NAMALWA (cell line): ENCODE measurements at regions not wholly inside any gene's neighbourhood (a gene's known extent, or its start where the extent isn't known, plus 50 kb on each side); places are given as distances from the start of the nearest gene placed in this dataset.
"Not testable (repeated sequence)": the region's sequence is repeated elsewhere in the genome, so short reads cannot be mapped to it uniquely, and the experiment has no call there.

Source experiments
- DNase-seq: peaks from one replicate; pipeline ENCODE4 v3.0.0-alpha.2; 2015; ENCODE audit warnings: low spot score

DNA sequence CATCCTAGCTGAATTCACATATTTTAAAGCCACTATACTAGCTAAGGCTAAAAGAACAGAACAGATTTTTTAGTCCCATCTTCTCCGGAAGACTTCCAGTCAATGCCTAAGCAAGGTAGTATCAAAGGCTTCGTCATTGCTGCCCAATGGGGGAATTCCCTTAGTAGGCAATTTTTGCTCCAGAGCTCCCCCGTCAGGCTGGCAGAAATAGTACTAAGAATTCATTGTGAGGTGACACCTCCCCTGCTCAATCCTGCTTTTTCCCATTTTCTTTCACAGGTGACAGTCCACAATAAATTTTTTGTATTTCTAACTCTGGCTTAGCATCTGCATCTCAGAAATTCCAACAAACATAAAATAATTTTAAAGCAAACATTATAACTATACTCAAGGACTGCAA, 52.8 kb upstream of the SRSF6 start:
- peak; percentile 34 for DNase-seq

DNA sequence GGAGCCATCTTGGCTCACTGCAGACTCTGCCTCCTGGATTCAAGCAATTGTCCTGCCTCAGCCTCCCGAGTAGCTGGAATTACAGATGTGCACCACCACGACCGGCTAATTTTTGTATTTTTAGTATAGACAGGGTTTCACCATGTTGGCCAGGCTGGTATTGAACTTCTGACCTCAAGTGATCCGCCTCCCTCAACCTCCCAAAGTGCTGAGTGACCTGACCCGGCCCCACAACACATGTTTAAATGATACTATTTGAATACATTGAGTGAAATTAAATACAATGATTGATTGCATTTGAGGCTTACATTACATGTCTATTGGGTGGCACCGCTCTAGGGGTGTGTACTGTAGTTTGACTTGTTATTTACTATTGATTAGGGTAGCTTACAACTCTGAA, 56.8 kb upstream of the SRSF6 start:
- DNase-seq: not testable (repeated sequence)

DNA sequence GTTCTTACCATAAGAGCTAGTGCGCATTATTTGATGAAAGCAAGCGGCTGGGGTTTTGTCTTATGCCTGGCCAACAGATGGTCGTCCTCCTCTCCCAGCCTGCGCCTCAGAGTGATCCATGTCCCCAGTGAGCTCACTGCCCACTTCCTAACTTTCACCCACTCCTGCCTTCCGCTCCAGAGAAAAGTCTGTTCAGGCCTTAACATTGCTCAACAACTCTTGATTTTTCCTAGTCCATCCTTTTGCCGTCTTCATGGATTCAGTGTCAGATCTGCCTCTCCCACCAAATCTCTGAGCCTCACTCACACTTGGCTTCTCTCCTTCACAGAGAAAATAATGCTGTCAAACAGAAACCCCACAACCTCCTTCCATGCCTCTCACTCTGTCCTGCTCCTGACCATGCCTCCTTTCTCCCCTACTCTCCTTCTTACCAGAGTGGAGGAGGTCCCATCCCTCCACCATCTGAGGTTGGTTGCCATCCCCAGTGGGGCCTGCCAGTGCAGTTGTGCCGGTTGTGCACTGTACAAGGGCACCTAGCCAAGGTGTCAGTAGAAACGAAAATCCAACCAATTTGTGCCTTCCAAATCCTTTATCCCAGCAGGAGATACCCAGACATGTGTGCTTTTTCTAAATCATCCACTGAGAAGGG, 58.9 kb upstream of the SRSF6 start:
- DNase-seq: no peak

DNA sequence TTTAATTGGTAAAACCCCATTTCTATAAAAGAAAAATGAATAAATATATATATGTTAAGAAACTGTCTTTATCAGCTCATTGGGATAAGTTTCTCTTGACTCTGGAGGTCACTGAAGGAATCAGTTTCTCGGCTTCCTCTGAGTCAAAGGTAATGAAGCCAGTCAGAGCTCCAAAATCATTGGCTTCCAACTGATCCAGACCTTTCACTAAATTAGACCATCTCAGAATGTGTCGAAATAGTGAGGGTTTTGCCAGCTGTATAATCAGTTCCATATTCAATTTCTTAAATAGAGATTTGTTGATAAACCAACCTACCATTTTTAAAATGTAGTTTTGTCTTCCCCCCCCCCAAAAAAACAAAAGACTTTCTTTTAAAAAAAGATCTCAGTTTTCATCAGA, 60.5 kb upstream of the SRSF6 start:
- no peak for DNase-seq

DNA sequence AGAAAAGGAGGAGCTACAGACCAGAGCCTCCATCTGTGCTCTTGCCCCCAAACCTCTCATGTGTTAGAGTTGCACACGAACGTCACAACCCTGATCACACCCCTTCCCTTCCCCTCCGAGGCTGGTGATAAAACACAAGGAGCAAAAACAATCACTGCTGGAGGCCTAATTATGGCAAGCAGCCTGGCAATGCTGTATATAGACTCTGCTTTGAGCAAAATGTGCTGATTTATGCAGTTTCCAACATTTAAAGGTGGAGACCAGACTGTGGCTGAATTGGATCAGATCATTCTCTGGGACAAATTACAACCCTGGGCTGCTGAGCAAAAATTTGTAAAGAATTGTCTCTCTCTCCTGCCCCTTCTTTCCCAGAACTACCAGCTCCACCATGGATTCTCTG, 64.6 kb upstream of the SRSF6 start:
- DNase-seq: no peak

DNA sequence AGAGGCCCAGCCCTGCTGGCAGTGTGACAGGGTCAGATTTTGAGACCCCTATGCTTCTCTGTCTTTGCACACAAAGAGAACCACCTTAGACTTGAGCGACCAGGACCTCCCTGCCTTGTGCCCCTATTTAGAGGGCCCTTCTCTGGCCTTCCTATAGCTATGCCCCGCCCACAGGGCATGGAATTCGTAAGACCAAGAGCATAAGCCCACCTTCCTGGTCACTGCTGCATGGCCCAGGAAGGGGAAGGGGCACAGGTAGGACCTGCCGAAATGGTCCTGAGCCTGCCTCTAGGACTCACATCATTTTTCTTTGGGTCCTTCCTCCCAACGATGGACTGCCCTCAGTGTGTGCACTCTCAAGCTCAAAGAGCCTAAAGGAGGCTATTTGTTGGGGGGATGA, 65.1 kb upstream of the SRSF6 start:
- DNase-seq: no peak

DNA sequence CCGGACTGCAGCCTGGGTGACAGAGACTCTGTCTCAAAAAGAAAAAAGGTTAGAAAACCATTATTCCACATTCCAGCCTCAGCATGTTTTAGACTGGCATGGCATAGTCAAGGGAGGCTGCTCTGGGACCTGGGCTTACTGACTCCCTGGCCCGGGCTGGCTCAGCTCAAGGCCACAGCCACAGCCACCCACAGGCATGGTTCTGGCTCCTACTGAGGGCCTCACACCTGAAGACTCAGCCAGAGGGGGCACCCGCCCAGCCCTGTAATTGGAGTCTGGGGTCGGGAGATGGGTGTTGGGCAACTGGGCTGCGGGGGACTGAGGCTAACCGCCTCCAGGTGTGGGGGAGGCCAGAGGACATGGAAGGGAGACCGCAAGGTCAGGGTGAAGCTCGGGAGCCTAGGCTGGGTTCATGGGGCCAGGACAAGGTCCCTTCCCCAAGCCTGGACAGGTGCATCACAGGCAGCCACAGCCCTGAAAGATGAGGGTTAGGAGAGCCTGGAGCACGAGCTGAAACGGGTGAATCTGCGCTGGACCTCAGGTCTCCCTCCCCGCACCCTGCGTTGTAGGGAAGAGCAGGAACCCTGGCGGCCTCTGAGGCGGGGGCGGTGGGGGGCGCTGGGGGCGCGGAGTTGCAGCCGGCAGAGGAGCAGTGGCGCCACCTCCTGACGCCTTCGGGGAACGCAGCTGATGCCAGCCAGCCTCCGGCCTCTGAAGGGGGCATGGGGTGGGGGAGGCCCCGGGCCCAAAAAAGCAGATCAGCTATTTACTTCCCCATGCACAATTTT, 67.7 kb upstream of the SRSF6 start:
- no peak for DNase-seq

DNA sequence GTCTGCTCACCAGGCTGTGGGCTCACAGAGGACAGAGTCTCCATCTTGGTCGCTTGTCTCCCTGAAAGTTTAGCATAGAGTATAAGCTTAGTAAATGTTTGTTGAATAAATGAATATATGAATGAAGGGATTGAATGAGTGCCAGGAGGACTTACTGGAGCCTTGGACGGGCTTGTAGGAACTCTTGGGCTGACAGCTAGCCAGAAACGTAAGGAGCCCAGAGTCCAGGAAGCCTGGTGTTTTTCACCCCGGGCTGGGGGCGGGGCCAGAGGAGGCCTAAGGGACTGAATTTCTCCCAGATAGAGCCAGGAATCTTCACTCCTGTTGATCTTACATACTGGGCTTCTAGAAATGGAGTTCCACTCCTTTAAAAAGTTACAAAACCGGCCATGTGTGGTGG, 68.5 kb upstream of the SRSF6 start:
- DNase-seq: no peak

DNA sequence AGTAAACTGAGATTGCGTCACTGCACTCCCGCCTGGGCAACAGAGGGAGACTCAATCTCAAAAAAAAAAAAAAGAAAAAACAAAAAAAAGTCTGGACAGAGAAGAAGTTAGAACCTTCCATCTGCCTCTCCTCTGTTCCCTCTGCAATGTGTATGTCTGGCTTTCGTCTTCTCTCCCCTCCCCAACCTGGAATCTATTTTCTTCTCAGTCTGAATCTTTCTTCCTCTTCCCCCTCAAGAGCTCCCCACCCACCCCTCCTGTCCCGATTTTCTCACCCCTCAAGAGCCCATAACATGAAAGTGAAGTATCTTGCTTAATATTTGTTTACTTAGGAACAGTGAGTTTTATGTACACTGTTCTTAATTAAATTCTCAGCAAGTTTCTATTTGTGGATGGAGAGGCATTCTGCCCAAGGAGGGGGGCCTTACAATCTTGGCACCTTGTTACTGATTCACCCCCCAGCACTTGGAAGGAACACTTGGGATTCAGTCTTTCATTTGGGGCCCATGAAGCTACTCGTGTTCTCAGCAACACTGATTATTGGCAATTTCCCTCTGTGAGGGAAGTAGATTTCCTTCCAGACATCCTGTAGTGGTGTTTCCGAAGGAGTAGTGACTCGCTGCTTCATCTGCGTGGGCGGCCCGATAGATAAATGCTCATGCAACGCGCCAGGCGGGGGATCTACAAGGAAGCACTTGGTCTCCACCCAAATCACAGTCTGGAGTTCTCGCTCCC, 69.3 kb upstream of the SRSF6 start:
- DNase-seq: no peak

DNA sequence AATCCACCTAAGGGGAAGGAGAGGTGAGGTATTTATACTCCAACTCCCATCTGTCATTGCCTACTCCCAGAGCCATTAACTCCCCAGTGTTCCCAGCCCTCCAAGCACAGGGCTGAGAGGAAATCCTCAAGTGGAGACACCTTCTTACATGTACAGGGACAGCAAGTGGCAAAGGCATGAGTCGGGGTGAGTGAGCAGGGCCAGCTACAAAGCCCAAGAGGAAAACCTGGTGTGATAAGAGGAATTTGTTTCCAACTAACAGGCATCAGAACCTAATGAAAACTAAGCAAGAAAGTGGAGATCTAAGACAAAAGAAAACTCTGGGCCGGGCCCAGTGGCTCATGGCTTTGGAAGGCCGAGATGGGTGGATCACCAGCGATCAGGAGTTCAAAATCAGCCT, 70.0 kb upstream of the SRSF6 start:
- DNase-seq: no peak

DNA sequence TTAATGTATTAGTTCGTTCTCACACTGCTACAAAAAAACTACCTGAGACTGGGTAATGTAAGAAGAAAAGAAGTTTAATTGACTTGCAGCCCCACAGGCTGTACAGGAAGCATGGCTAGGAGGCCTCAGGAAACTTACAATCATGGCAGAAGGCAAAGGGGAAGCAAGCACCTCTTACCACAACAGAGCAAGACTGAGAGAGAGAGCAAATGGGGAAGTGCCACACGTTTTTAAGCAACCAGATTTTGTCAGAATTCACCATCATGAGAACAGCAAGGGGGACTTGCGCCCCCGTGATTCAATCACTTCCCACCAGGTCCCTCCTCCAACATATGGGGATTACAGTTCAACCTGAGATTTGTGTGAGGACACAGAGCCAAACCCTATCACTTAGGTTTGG, 70.8 kb upstream of the SRSF6 start:
- no peak for DNase-seq

DNA sequence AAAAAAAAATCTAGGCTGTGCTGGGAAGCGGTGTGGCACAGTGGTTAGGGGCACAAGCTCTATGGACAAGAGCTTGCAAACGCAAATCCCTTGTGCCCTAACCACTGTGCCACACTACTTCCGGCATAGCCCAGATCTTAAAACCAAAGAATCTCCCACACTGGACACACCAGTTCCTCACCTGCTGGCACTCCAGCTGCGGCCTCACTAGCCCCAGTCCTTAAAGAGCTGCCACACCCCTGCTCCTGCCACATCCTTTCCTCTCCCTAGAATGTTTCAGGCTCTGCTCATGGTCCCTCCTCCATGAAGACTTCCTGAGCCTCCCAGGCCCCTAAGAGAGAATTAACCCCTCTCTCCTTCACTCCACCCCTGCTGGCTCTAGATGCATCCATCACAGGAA, 71.8 kb upstream of the SRSF6 start:
- DNase-seq: no peak

DNA sequence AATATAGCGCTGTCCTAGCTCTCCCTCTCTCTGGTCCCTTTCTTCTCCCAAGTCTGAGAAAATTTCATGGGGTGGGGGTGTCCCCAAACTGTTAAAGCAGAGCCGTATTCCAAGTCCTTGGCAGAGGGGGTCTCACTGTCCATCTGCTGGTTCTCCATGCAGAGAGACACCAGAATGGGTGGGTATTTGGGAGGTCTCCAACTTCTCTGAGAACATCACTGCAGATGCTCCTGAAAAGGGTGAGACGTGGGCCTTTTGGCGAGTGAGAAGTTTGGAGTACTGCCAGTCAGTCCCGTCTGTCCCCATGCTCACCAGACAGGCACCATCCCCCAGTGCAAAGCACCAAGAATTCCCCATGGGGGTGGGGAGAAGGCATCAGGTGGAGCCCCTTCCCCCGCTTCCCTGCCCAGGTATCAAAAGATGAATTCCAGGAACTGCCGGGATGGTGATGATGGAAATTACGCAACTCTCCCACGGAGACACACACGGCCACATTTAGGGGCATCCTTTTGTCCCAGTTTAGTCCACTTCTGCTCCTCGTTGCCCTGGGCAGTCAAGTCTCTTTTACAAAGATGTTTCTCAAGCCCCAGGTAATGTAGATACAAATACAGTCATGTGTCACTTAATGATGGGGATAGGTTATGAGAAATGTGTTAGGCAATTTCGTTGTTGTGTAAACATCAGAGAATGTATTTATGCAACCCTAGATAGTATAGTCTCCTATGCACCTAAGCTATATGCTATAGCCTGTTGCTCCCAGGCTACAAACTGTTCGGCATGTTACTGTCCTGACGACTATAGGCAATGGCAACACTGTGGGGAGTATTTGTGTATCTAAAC, 73.4 kb upstream of the SRSF6 start:
- no peak for DNase-seq

DNA sequence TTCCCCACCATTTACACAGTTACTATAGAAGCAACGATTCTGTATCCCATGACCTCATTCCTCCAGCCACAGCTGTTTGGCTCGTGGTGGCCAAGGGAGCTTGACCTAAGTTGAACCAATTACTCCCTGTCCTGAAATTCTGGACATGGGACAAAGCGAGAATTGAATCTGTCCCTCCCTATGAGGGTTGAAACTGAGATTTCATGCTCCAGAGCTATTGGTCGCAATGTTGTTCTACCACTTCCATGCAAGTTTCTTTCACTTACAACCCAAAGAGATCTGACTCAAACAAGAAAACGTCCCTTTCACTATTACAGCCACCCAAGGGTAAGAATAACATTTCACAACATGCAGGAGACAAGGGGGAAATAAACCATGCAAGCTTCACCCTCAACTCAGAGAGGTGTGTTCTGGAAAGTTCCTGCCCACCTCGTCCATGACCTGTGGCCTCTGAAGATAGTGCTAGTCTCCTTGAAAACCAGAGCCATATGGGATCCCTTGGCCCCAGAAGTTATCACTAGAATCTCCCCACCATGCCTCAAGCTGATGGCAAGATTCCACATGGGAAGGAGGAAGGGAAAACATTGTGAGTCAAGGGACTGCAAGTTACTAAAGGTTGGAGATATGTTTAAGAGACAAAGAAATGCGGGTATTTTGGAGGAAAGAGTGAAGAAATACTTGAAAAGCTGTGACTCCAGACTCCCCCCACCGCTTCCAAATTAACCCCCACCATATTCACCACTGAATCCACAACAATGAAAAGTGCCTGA, 74.5 kb upstream of the SRSF6 start:
- no peak for DNase-seq

DNA sequence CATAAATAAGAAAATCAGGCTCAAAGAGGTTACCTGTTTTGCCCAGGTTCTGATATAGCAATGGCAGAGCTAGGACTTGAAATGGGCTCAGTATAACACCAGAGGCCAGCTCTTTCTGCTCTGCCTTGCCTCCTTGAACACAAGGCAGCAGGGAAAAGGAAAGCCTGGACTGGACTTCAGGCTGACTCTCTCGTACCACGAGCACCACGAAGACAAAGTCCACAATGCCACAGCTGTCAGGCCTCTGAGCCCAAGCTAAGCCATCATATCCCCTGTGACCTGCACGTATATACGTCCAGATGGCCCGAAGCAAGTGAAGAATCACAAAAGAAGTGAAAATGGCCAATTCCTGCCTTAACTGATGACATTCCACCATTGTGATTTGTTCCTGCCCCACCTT, 75.6 kb upstream of the SRSF6 start:
- not testable (repeated sequence) for DNase-seq

DNA sequence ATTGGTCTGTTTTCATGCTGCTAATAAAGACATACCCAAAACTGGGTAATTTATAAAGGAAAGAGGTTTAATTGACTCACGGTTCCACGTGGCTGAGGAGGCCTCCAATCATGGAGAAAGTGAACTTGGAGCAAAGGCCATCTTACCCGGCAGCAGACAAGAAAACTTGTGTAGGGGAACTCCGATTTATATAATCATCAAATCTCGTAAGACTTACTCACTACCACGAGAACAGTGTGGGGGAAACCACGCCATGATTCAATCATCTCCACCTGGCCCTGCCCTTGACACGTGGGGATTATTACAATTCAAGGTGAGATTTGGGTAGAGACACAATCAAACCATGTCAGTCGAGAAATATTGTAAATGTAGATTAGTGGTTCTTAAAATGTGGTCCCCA, 76.2 kb upstream of the SRSF6 start:
- DNase-seq: not testable (repeated sequence)

DNA sequence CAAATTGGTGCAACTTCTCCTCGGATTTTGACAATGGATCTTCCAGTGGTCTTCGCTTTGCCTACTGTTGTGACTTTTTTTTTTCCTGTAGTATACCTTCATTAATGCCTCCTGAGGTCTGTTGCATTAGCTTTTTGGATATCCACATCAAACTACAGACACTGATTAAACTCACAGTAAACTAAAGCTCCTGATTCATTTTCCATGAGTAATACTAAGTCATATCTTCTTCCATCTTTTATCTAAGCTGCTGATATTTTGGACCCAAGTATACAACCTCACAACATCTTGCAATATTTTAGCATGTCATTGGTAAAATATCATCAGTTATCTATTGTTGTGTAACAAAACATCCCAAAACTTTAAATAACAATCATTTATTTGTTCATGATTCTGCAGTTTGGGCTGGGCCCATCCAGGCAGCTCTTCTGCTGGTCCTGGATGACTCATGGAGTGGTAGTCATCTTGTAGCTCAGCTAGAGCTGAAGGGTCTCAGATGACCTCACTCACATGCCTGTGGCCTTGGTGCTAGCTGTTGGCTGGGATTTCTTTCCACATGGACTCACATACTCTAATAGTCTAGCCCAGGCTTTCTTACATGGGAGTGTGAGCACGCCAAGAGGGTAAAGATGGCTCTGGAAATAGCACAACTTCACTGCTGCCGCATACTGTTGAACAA, 78.3 kb upstream of the SRSF6 start:
- DNase-seq: no peak

DNA sequence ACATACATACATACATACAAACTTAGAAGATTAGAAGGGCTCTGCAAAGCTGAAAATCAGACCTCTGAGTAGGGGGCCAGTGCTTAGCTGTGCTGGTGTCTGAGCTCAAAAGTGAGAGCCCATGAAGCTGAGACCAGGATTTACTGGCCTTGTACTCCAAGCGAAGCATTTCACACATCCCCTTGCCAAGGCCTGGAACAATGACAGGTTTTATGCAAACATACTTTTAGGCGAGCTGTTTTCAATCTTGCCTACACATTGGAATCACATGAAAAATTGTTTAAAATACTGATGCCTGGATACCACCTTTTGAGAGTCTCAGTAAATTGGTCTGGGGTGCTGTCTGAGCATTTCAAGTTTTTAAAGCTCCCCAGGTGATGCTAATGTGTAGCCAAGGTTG, 80.9 kb upstream of the SRSF6 start:
- no peak for DNase-seq

DNA sequence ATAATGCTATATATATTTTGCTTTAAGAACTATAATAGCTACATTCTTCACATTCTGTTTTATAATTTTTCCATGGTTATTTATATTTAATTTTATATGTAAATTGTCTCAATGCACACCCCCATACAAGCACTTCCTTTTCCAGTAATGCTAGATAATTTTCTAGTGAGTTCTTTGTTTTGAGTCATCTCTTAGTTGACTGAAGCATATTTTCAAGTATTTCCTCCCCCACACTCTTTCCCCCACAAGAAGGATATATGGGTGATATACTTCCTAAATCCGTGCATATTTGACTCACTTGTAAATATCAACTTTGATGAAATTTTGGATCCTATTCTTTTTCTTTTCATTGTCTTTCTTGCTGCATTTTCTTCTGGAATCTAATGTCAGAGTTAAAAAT, 82.1 kb upstream of the SRSF6 start:
- DNase-seq: no peak

DNA sequence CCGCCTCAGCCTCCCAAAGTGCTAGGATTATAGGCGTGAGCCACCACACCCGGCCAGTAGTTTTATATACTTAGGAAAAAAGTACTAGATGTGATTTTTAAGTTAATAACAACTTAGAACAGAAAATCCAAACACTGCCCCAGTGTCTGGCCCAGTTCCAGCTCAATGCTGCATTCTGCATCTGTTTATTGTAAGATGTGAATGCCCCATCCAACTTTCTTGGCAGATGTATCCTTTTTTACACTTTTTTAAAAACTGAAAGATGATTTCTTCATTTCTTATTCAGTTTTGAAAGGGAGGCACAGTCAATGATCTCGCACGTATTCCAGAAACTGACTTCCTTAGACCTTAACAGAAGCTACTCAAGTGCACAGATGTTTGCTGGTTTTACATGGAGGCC, 85.6 kb upstream of the SRSF6 start:
- no peak for DNase-seq

DNA sequence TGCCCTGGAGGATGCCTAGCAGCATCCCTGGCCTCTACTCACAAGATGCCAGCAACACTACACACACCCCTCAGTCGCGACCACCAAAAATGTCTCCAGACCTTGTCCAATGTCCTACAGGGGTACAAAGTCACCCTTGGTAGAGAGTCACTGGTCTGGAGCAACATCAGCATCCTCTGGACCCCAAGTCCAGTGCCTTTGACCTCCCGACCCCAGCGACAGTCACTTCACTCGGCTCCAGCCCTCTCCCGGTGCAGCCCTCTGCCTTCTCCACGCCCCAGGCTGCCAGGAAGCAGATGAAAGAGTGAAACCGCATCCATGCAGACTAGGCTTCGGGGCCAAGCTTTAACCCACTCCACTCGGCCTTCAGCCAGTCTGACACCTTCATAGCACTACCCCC, 92.0 kb upstream of the SRSF6 start:
- no peak for DNase-seq
